HCT116 (cell line): ENCODE measurements at regions not wholly inside any gene's neighbourhood (a gene's known extent, or its start where the extent isn't known, plus 50 kb on each side); places are given as distances from the start of the nearest gene placed in this dataset.

Experiments
- ATAC-seq: fragments of 200-7000 bp; cut with Tn5 transposase; 2 replicates; pipeline ENCODE4 v1.9.1; 2020; ENCODE audit warnings: mild to moderate bottlenecking, moderate library complexity
- BruUV-seq: library from RNA; stranded (reverse); fragments of 400-500 nt; replicated peaks from 2 replicates; lab custom pipeline; 2021; lab: Mats Ljungman, UMichigan
- CTCF ChIA-PET: fragments of 300-600 bp; sonication (Branson Sonifier 250); formaldehyde crosslinking; loops from one replicate; lab custom pipeline; 2021; ENCODE audit warnings: antibody characterized with exemption; lab: Charles Lee
- POLR2A ChIA-PET: fragments of 300-600, 350-600 bp; sonication (Branson Sonifier 250); formaldehyde crosslinking; loops from one replicate; lab custom pipeline; 2021; ENCODE audit warnings: antibody characterized with exemption; lab: Charles Lee
- RAD21 ChIA-PET, 2 experiments: fragments of 300-600 bp; sonication (Branson Sonifier 250); formaldehyde crosslinking; loops; one replicate each; lab custom pipeline; 2023; ENCODE audit warnings: low total read pairs in 2 of 2; ENCODE audit not compliant: uncharacterized antibody in 2 of 2, unreplicated experiment in 2 of 2, low non-redundant PET in 1 of 2; lab: Charles Lee
- DNase-seq: peaks from one replicate; pipeline ENCODE4 v3.0.0-alpha.2; 2010; ENCODE audit warnings: low read depth, low spot score
- H2AFZ ChIP-seq: fragments of 200-600 bp; shearing (Covaris generic), sonication (generic); 2 replicates; pipeline ENCODE4 v1.6.1; 2017; ENCODE audit warnings: low read depth, mixed run types, mixed read lengths, antibody characterized with exemption, low read length; ENCODE audit not compliant: poor library complexity, severe bottlenecking
- H3K27ac ChIP-seq: 2 replicates; pipeline ENCODE4 v1.5.1; 2012; ENCODE audit warnings: low read depth, low read length
- H3K27me3 ChIP-seq: fragments of 200-600 bp; sonication (generic); 2 replicates; pipeline ENCODE4 v1.6.1; 2016; ENCODE audit warnings: mixed run types, low read length, mixed read lengths; ENCODE audit not compliant: insufficient read depth
- H3K36me3 ChIP-seq, 2 experiments: fragments of 200-500 bp in 1 of 2; fragments of 200-600 bp in 1 of 2; sonication (Bioruptor generic) in 1 of 2; sonication (generic) in 1 of 2; 2 replicates each; pipeline versions ENCODE4 v1.5.1 to v1.6.1; 2014 to 2016; ENCODE audit warnings: low read length in 2 of 2, inconsistent platforms in 1 of 2, mixed read lengths in 1 of 2, mixed run types in 1 of 2; ENCODE audit not compliant: insufficient read depth in 2 of 2, control insufficient read depth in 1 of 2
- H3K4me1 ChIP-seq, 2 experiments: fragments of 200-600 bp in 1 of 2; sonication (generic) in 1 of 2; 2 replicates each; pipeline versions ENCODE4 v1.5.1 to v1.6.1; 2012 to 2017; ENCODE audit warnings: low read length in 2 of 2, inconsistent platforms in 1 of 2, mild to moderate bottlenecking in 1 of 2, mixed read lengths in 1 of 2, mixed run types in 1 of 2, moderate library complexity in 1 of 2; ENCODE audit not compliant: insufficient read depth in 2 of 2, control insufficient read depth in 1 of 2
- H3K4me2 ChIP-seq: fragments of 200-600 bp; sonication (generic); 2 replicates; pipeline ENCODE4 v1.6.1; 2017; ENCODE audit warnings: mixed run types, low read length, mixed read lengths
- H3K4me3 ChIP-seq, 2 experiments: fragments of 200-600 bp in 1 of 2; sonication (generic) in 1 of 2; replicated peaks in 1 of 2; 2 replicates each; pipeline ENCODE4 v1.5.1; 2011 to 2016; ENCODE audit warnings: low read length in 2 of 2, control low read depth in 1 of 2, low read depth in 1 of 2, mild to moderate bottlenecking in 1 of 2, mixed read lengths in 1 of 2, mixed run types in 1 of 2
- H3K79me2 ChIP-seq: fragments of 200-600 bp; sonication (generic); 2 replicates; pipeline ENCODE4 v1.6.1; 2017; ENCODE audit warnings: mild to moderate bottlenecking, mixed run types, low read length, moderate library complexity, mixed read lengths; ENCODE audit not compliant: insufficient read depth
- H3K9ac ChIP-seq: fragments of 200-600 bp; sonication (generic); 2 replicates; pipeline ENCODE4 v1.6.1; 2016; ENCODE audit warnings: low read length, mixed read lengths
- H3K9me2 ChIP-seq: fragments of 200-600 bp; sonication (generic), shearing (Covaris generic); 2 replicates; pipeline ENCODE4 v1.6.1; 2017; ENCODE audit warnings: mixed run types, mild to moderate bottlenecking, moderate library complexity; ENCODE audit not compliant: insufficient read depth
- H3K9me3 ChIP-seq, 2 experiments: fragments of 200-500 bp in 1 of 2; fragments of 200-600 bp in 1 of 2; sonication (Bioruptor generic) in 1 of 2; sonication (generic) in 1 of 2; 2 replicates each; pipeline ENCODE4 v1.6.1; 2014 to 2017; ENCODE audit warnings: low read length in 2 of 2, mixed read lengths in 2 of 2, inconsistent platforms in 1 of 2, low read depth in 1 of 2, mild to moderate bottlenecking in 1 of 2, mixed run types in 1 of 2, moderate library complexity in 1 of 2; ENCODE audit not compliant: control insufficient read depth in 1 of 2, insufficient read depth in 1 of 2
- H4K20me1 ChIP-seq: fragments of 200-600 bp; sonication (generic), shearing (Covaris generic); 2 replicates; pipeline ENCODE4 v1.6.1; 2017; ENCODE audit warnings: mixed run types, mild to moderate bottlenecking, moderate library complexity; ENCODE audit not compliant: insufficient read depth
- CBX3 ChIP-seq: IDR thresholded peaks from 2 replicates; pipeline ENCODE4 v1.6.1; 2012; ENCODE audit warnings: low read depth
- CEBPB ChIP-seq: IDR thresholded peaks from 2 replicates; pipeline ENCODE4 v1.6.1; 2012; ENCODE audit warnings: low read depth
- ELF1 ChIP-seq: IDR thresholded peaks from 2 replicates; pipeline ENCODE4 v1.6.1; 2012; ENCODE audit warnings: low read depth, borderline replicate concordance
- EZH2 ChIP-seq: fragments of 200-600 bp; sonication (generic); IDR thresholded peaks from 2 replicates; pipeline ENCODE4 v1.6.1; 2017; ENCODE audit warnings: antibody characterized with exemption, mixed run types
- FOSL1 ChIP-seq: IDR thresholded peaks from 2 replicates; pipeline ENCODE4 v1.6.1; 2012; ENCODE audit warnings: low read depth
- JUND ChIP-seq: IDR thresholded peaks from 2 replicates; pipeline ENCODE4 v1.6.1; 2012
- RAD21 ChIP-seq: IDR thresholded peaks from 2 replicates; pipeline ENCODE4 v1.6.1; 2012; ENCODE audit warnings: low read depth, mild to moderate bottlenecking
- SIN3A ChIP-seq: IDR thresholded peaks from 2 replicates; pipeline ENCODE4 v1.6.1; 2012; ENCODE audit warnings: low read depth
- SP1 ChIP-seq: IDR thresholded peaks from 2 replicates; pipeline ENCODE4 v1.6.1; 2012; ENCODE audit warnings: low read depth
- SRF ChIP-seq: IDR thresholded peaks from 2 replicates; pipeline ENCODE4 v1.6.1; 2012; ENCODE audit warnings: low read depth
- TCF7L2 ChIP-seq: IDR thresholded peaks from 2 replicates; pipeline ENCODE4 v1.7.0; 2011; ENCODE audit warnings: borderline replicate concordance, inconsistent platforms; ENCODE audit not compliant: insufficient read depth, insufficient read length; ENCODE audit errors: extremely low read depth
- ZFX ChIP-seq: fragments of 450-650 bp; IDR thresholded peaks from 2 replicates; pipeline ENCODE4 v1.6.1; 2017
- ZNF274 ChIP-seq: fragments of 200-500 bp; sonication (Bioruptor generic); IDR thresholded peaks from 2 replicates; pipeline ENCODE4 v1.6.1; 2014; ENCODE audit warnings: mild to moderate bottlenecking, low read depth, low read length, inconsistent platforms
- intact Hi-C: fragments of 100-400 bp; cut with micrococcal nuclease; formaldehyde crosslinking; loops from 2 replicates; pipeline ENCODE4 v1.10.0; 2022
- TF ChIP-seq, protein P1 (sequence below): IDR thresholded peaks from 2 replicates; pipeline ENCODE4 v1.6.1; 2012
- TF ChIP-seq, protein P2 (sequence below): IDR thresholded peaks from 2 replicates; pipeline ENCODE4 v1.6.1; 2011; ENCODE audit warnings: mild to moderate bottlenecking, low read length, moderate library complexity; ENCODE audit not compliant: insufficient replicate concordance; ENCODE audit errors: extremely low read depth
- TF ChIP-seq, protein P3 (sequence below): IDR thresholded peaks from 2 replicates; pipeline ENCODE4 v1.6.1; 2012; ENCODE audit warnings: low read depth
- TF ChIP-seq, protein P4 (sequence below): IDR thresholded peaks from 2 replicates; pipeline ENCODE4 v1.6.1; 2012
- TF ChIP-seq, protein P5 (sequence below), 3 experiments: fragments of 200-600 bp in 1 of 3; sonication (generic) in 1 of 3; IDR thresholded peaks in 2 of 3; conservative IDR thresholded peaks in 1 of 3; 2 replicates each; pipeline ENCODE4 v1.5.1; 2012 to 2017; ENCODE audit warnings: low read depth in 2 of 3, low read length in 2 of 3, antibody characterized with exemption in 1 of 3, borderline replicate concordance in 1 of 3, control low read depth in 1 of 3, mild to moderate bottlenecking in 1 of 3, mixed read lengths in 1 of 3, mixed run types in 1 of 3, moderate library complexity in 1 of 3; ENCODE audit not compliant: insufficient read depth in 1 of 3

DNA sequence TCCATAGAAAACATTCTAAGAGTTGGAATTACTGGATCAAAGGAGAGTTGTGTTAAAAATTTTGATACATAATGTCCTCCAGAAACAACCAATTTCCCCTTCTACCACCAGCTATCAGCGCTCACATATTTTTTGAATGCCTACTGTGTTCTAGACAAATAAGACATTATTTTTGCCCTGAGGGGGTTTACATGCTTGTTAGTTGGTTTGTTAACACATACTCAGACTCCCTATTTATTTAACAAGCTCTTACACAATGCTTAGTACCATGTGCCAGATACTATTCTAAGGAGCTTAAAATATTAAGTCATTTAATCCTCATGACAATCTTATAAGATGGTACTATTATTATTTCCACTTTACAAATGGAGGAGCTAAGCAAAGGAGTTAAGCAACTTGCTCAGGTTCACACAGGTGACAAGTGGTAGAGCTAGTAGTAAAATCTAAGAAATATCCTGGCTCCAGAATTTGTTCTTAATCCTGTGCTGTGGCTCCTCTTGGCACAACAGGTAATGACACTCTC is 194.2 kb downstream of the UTP18 start:
- DNase-seq = no peak
- H3K4me3 ChIP-seq = no peak overlapping the region
- H3K4me2 ChIP-seq = no peak overlapping the region
- H3K27ac ChIP-seq = no peak overlapping the region
- H3K9me3 ChIP-seq = no peaks in the 10 kb centered on the region
- no peaks in the 10 kb centered on the region for H3K36me3 ChIP-seq
- intact Hi-C loops = no loop called here
- H4K20me1 ChIP-seq = no peaks in the 10 kb centered on the region
- H3K4me1 ChIP-seq = no peaks in the 10 kb centered on the region
- POLR2A ChIA-PET = no interaction called here
- no peaks in the 10 kb centered on the region for H3K9me2 ChIP-seq
- CTCF ChIA-PET = interaction anchor here (1.0 to 6.0 kb wide), 4 partner anchors 9 to 130 kb away, joined by 3 to 29 read pairs (median 3); no protein-coding TSS in a partner anchor
- RAD21 ChIA-PET = no interaction called here
- no peak for TF ChIP-seq TCF7L2
- TF ChIP-seq, protein P1, sequence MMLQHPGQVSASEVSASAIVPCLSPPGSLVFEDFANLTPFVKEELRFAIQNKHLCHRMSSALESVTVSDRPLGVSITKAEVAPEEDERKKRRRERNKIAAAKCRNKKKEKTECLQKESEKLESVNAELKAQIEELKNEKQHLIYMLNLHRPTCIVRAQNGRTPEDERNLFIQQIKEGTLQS = no peak
- no peak for TF ChIP-seq SP1
- no peak for TF ChIP-seq SIN3A
- no peak for TF ChIP-seq SRF
- TF ChIP-seq ELF1 = no peak
- TF ChIP-seq EZH2 = no peak
- no peak for TF ChIP-seq ZFX
- TF ChIP-seq FOSL1 = no peak
- no peak for TF ChIP-seq ZNF274
- no peak for TF ChIP-seq CBX3
- TF ChIP-seq, protein P2, sequence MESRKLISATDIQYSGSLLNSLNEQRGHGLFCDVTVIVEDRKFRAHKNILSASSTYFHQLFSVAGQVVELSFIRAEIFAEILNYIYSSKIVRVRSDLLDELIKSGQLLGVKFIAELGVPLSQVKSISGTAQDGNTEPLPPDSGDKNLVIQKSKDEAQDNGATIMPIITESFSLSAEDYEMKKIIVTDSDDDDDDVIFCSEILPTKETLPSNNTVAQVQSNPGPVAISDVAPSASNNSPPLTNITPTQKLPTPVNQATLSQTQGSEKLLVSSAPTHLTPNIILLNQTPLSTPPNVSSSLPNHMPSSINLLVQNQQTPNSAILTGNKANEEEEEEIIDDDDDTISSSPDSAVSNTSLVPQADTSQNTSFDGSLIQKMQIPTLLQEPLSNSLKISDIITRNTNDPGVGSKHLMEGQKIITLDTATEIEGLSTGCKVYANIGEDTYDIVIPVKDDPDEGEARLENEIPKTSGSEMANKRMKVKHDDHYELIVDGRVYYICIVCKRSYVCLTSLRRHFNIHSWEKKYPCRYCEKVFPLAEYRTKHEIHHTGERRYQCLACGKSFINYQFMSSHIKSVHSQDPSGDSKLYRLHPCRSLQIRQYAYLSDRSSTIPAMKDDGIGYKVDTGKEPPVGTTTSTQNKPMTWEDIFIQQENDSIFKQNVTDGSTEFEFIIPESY = no peak
- no peak for TF ChIP-seq CEBPB
- no peak for TF ChIP-seq JUND
- TF ChIP-seq, protein P3, sequence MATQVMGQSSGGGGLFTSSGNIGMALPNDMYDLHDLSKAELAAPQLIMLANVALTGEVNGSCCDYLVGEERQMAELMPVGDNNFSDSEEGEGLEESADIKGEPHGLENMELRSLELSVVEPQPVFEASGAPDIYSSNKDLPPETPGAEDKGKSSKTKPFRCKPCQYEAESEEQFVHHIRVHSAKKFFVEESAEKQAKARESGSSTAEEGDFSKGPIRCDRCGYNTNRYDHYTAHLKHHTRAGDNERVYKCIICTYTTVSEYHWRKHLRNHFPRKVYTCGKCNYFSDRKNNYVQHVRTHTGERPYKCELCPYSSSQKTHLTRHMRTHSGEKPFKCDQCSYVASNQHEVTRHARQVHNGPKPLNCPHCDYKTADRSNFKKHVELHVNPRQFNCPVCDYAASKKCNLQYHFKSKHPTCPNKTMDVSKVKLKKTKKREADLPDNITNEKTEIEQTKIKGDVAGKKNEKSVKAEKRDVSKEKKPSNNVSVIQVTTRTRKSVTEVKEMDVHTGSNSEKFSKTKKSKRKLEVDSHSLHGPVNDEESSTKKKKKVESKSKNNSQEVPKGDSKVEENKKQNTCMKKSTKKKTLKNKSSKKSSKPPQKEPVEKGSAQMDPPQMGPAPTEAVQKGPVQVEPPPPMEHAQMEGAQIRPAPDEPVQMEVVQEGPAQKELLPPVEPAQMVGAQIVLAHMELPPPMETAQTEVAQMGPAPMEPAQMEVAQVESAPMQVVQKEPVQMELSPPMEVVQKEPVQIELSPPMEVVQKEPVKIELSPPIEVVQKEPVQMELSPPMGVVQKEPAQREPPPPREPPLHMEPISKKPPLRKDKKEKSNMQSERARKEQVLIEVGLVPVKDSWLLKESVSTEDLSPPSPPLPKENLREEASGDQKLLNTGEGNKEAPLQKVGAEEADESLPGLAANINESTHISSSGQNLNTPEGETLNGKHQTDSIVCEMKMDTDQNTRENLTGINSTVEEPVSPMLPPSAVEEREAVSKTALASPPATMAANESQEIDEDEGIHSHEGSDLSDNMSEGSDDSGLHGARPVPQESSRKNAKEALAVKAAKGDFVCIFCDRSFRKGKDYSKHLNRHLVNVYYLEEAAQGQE = no peak
- TF ChIP-seq, protein P4, sequence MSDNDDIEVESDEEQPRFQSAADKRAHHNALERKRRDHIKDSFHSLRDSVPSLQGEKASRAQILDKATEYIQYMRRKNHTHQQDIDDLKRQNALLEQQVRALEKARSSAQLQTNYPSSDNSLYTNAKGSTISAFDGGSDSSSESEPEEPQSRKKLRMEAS = no peak
- TF ChIP-seq, protein P5, sequence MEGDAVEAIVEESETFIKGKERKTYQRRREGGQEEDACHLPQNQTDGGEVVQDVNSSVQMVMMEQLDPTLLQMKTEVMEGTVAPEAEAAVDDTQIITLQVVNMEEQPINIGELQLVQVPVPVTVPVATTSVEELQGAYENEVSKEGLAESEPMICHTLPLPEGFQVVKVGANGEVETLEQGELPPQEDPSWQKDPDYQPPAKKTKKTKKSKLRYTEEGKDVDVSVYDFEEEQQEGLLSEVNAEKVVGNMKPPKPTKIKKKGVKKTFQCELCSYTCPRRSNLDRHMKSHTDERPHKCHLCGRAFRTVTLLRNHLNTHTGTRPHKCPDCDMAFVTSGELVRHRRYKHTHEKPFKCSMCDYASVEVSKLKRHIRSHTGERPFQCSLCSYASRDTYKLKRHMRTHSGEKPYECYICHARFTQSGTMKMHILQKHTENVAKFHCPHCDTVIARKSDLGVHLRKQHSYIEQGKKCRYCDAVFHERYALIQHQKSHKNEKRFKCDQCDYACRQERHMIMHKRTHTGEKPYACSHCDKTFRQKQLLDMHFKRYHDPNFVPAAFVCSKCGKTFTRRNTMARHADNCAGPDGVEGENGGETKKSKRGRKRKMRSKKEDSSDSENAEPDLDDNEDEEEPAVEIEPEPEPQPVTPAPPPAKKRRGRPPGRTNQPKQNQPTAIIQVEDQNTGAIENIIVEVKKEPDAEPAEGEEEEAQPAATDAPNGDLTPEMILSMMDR (IDR thresholded peaks at IDR 0.05 in 2 of 3, conservative IDR thresholded peaks at IDR 0.05 in 1 of 3; ENCODE audit: borderline replicate concordance in 1 of 3, insufficient read depth in 1 of 3, low read depth in 2 of 3, low read length in 2 of 3) = no peak
- TF ChIP-seq RAD21 = no peak
- BruUV-seq = no TSS peak
- H3K9ac ChIP-seq = no peak overlapping the region
- 0 out of 2 replicates have a peak, but pooled peaks cover 7% of the 10 kb centered on the region for H3K27me3 ChIP-seq
- ATAC-seq = no peak
- no peak overlapping the region for H2AFZ ChIP-seq
- no peaks in the 10 kb centered on the region for H3K79me2 ChIP-seq
